Fibroblast of lung (primary cell): ENCODE measurements at regions not wholly inside any gene's neighbourhood (a gene's known extent, or its start where the extent isn't known, plus 50 kb on each side); places are given as distances from the start of the nearest gene placed in this dataset.

ENCODE experiments used
- EZH2 ChIP-seq: IDR thresholded peaks from 2 replicates; pipeline ENCODE4 v1.5.1; 2012; ENCODE audit warnings: low read length, control low read depth, mild to moderate bottlenecking; ENCODE audit errors: missing control alignments
- TF ChIP-seq, protein P1 (sequence below), 2 donors: IDR thresholded peaks in 1 of 2; conservative IDR thresholded peaks in 1 of 2; 1 replicate in 1 of 2; 2 replicates in 1 of 2; pipeline ENCODE4 v1.5.1; 2011 to 2012; ENCODE audit warnings: low read length in 2 of 2, control low read depth in 1 of 2, inconsistent platforms in 1 of 2, low read depth in 1 of 2, mild to moderate bottlenecking in 1 of 2

DNA sequence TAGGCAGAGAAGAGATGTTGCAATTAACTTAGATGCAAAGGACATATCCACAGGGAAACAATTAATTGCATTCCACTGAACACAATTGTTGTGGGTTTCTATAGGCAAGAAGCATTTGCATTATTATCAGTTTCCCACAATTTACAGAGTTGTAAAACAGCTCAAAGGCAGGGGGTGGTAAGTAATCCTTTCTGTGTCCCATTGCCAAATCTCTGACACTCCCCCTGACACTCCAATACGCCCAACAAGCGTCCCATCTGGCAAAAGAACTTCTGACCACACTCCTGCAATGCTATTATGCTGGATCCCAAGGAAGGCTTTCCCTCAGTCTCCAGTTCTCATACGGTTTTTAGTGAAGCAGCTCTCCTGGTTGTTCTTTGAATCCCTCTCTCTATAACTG lies 179.8 kb downstream of the CXCL12 start:
- no peak for TF ChIP-seq EZH2
- TF ChIP-seq, protein P1, sequence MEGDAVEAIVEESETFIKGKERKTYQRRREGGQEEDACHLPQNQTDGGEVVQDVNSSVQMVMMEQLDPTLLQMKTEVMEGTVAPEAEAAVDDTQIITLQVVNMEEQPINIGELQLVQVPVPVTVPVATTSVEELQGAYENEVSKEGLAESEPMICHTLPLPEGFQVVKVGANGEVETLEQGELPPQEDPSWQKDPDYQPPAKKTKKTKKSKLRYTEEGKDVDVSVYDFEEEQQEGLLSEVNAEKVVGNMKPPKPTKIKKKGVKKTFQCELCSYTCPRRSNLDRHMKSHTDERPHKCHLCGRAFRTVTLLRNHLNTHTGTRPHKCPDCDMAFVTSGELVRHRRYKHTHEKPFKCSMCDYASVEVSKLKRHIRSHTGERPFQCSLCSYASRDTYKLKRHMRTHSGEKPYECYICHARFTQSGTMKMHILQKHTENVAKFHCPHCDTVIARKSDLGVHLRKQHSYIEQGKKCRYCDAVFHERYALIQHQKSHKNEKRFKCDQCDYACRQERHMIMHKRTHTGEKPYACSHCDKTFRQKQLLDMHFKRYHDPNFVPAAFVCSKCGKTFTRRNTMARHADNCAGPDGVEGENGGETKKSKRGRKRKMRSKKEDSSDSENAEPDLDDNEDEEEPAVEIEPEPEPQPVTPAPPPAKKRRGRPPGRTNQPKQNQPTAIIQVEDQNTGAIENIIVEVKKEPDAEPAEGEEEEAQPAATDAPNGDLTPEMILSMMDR (conservative IDR thresholded peaks at IDR 0.05 in 1 of 2, IDR thresholded peaks at IDR 0.05 in 1 of 2; ENCODE audit: low read depth in 1 of 2, low read length in 2 of 2): no peak
